ENCODE measurements at regions not wholly inside any gene's neighbourhood (a gene's known extent, or its start where the extent isn't known, plus 50 kb on each side); places are given as distances from the start of the nearest gene placed in this dataset.
A peak's percentile ranks its signal among the peaks of the same experiment; 100 is the strongest.

- H3K4me3 Mint-ChIP-seq = no peak overlapping the region
- no peaks in the 10 kb centered on the region for H3K9me3 ChIP-seq (ENCODE audit: low read depth)
- no peaks in the 10 kb centered on the region for H3K27me3 Mint-ChIP-seq (ENCODE audit: insufficient read depth, low read depth)
- no peaks in the 10 kb centered on the region for H3K4me1 ChIP-seq
- no peaks in the 10 kb centered on the region for H3K36me3 ChIP-seq
- no peak overlapping the region for H3K27ac Mint-ChIP-seq
- H3K27ac ChIP-seq = no peak overlapping the region
- no peak overlapping the region for H3K9ac ChIP-seq
- no peaks in the 10 kb centered on the region for H4K20me1 ChIP-seq (ENCODE audit: low read depth)
- H3K4me2 ChIP-seq = no peak overlapping the region
- no peaks in the 10 kb centered on the region for H3K79me2 ChIP-seq (ENCODE audit: low read depth)
- H3K9me3 Mint-ChIP-seq = no peaks in the 10 kb centered on the region
- H2AFZ ChIP-seq (replicated peaks) = no peak overlapping the region
- DNase-seq (ENCODE audit: low spot score) = no peak
- H3K4me1 Mint-ChIP-seq = no peaks in the 10 kb centered on the region
- TF ChIP-seq EZH2 (IDR thresholded peaks at IDR 0.05) (no peak), CTCF (IDR thresholded peaks at IDR 0.05) (no peak), EZH2phosphoT487 (IDR thresholded peaks at IDR 0.05) (no peak)
- H3K27me3 ChIP-seq = no peaks in the 10 kb centered on the region
- no peaks in the 10 kb centered on the region for H3K36me3 Mint-ChIP-seq
- no peak overlapping the region for H3K4me3 ChIP-seq
- no peaks in the 10 kb centered on the region for H3F3A ChIP-seq (ENCODE audit: low read depth)
Observed at GRCh38 chr18:56388571-56388970, 249.8 kb downstream of the TXNL1 start.

- H3K27ac Mint-ChIP-seq = no peak overlapping the region
- Histone ChIP-seq H3K36me3 (no peaks in the 10 kb centered on the region), H3K79me2 (ENCODE audit: low read depth) (no peaks in the 10 kb centered on the region), H3F3A (ENCODE audit: low read depth) (no peaks in the 10 kb centered on the region), H3K4me3 (no peak overlapping the region), H3K27me3 (no peaks in the 10 kb centered on the region), H3K9me3 (ENCODE audit: low read depth) (no peaks in the 10 kb centered on the region), H3K4me2 (no peak overlapping the region), H3K9ac (no peak overlapping the region), H3K27ac (no peak overlapping the region), H3K4me1 (no peaks in the 10 kb centered on the region), H4K20me1 (ENCODE audit: low read depth) (no peaks in the 10 kb centered on the region), H2AFZ (replicated peaks) (no peak overlapping the region)
- H3K9me3 Mint-ChIP-seq = no peaks in the 10 kb centered on the region
- H3K27me3 Mint-ChIP-seq (ENCODE audit: insufficient read depth, low read depth) = no peaks in the 10 kb centered on the region
- H3K4me3 Mint-ChIP-seq = no peak overlapping the region
- no peak for DNase-seq (ENCODE audit: low spot score)
- H3K4me1 Mint-ChIP-seq = no peaks in the 10 kb centered on the region
- TF ChIP-seq EZH2 (IDR thresholded peaks at IDR 0.05) (no peak), CTCF (IDR thresholded peaks at IDR 0.05) (no peak), EZH2phosphoT487 (IDR thresholded peaks at IDR 0.05) (no peak)
- no peaks in the 10 kb centered on the region for H3K36me3 Mint-ChIP-seq
Observed at GRCh38 chr18:56386856-56387255, 251.5 kb downstream of the TXNL1 start.

- Histone ChIP-seq H3F3A (ENCODE audit: low read depth) (no peaks in the 10 kb centered on the region), H3K4me2 (no peak overlapping the region), H3K4me1 (no peaks in the 10 kb centered on the region), H3K27ac (no peak overlapping the region), H4K20me1 (ENCODE audit: low read depth) (no peaks in the 10 kb centered on the region), H3K9ac (no peak overlapping the region), H2AFZ (replicated peaks) (no peak overlapping the region), H3K36me3 (no peaks in the 10 kb centered on the region), H3K9me3 (ENCODE audit: low read depth) (no peaks in the 10 kb centered on the region), H3K79me2 (ENCODE audit: low read depth) (no peaks in the 10 kb centered on the region), H3K27me3 (no peaks in the 10 kb centered on the region), H3K4me3 (no peak overlapping the region)
- no peaks in the 10 kb centered on the region for H3K27me3 Mint-ChIP-seq (ENCODE audit: insufficient read depth, low read depth)
- H3K4me3 Mint-ChIP-seq = no peak overlapping the region
- H3K4me1 Mint-ChIP-seq = peaks cover 6% of the 10 kb centered on the region
- no peak for TF ChIP-seq EZH2phosphoT487 (IDR thresholded peaks at IDR 0.05)
- TF ChIP-seq CTCF (IDR thresholded peaks at IDR 0.05) = no peak
- no peak for TF ChIP-seq EZH2 (IDR thresholded peaks at IDR 0.05)
- no peak for DNase-seq (ENCODE audit: low spot score)
- no peak overlapping the region for H3K27ac Mint-ChIP-seq
- no peaks in the 10 kb centered on the region for H3K36me3 Mint-ChIP-seq
- H3K9me3 Mint-ChIP-seq = peaks cover 3% of the 10 kb centered on the region
Observed at GRCh38 chr18:56383349-56383748, 255.0 kb downstream of the TXNL1 start.

- Mint-ChIP-seq H3K27me3 (ENCODE audit: insufficient read depth, low read depth) (no peaks in the 10 kb centered on the region), H3K4me3 (no peak overlapping the region), H3K36me3 (no peaks in the 10 kb centered on the region), H3K27ac (no peak overlapping the region), H3K4me1 (peaks cover 6% of the 10 kb centered on the region), H3K9me3 (peaks cover 3% of the 10 kb centered on the region)
- Histone ChIP-seq H3K36me3 (no peaks in the 10 kb centered on the region), H3K9me3 (ENCODE audit: low read depth) (no peaks in the 10 kb centered on the region), H3F3A (ENCODE audit: low read depth) (no peaks in the 10 kb centered on the region), H3K4me3 (no peak overlapping the region), H3K4me1 (no peaks in the 10 kb centered on the region), H3K4me2 (no peak overlapping the region), H3K79me2 (ENCODE audit: low read depth) (no peaks in the 10 kb centered on the region), H3K9ac (no peak overlapping the region), H4K20me1 (ENCODE audit: low read depth) (no peaks in the 10 kb centered on the region), H3K27me3 (no peaks in the 10 kb centered on the region), H3K27ac (no peak overlapping the region), H2AFZ (replicated peaks) (no peak overlapping the region)
- DNase-seq (ENCODE audit: low spot score) = peak; percentile 6
- TF ChIP-seq EZH2 (IDR thresholded peaks at IDR 0.05) = no peak
- TF ChIP-seq EZH2phosphoT487 (IDR thresholded peaks at IDR 0.05) = no peak
- no peak for TF ChIP-seq CTCF (IDR thresholded peaks at IDR 0.05)
Observed at GRCh38 chr18:56382541-56382940, 255.9 kb downstream of the TXNL1 start.
